HFFc6 (cell line): ENCODE measurements at regions not wholly inside any gene's neighbourhood (a gene's known extent, or its start where the extent isn't known, plus 50 kb on each side); places are given as distances from the start of the nearest gene placed in this dataset.

ENCODE experiments used
- DNase-seq: peaks from one replicate; pipeline ENCODE4 v3.0.0-alpha.2; 2018
- H3K27ac Mint-ChIP-seq: 2 replicates; pipeline ENCODE4 v1.8.0; 2020; ENCODE audit warnings: mild to moderate bottlenecking, mixed read lengths
- H3K27me3 Mint-ChIP-seq: 2 replicates; pipeline ENCODE4 v1.8.0; 2021; ENCODE audit warnings: mild to moderate bottlenecking, moderate library complexity, mixed read lengths; ENCODE audit not compliant: insufficient read depth
- H3K36me3 Mint-ChIP-seq: 2 replicates; pipeline ENCODE4 v1.8.0; 2021; ENCODE audit warnings: low read depth, mixed read lengths
- H3K4me1 Mint-ChIP-seq: 2 replicates; pipeline ENCODE4 v1.8.0; 2020; ENCODE audit warnings: low read depth, mixed read lengths
- H3K4me3 Mint-ChIP-seq: 2 replicates; pipeline ENCODE4 v1.8.0; 2020; ENCODE audit warnings: mild to moderate bottlenecking, moderate library complexity, mixed read lengths
- H3K9me3 Mint-ChIP-seq: 2 replicates; pipeline ENCODE4 v1.8.0; 2020; ENCODE audit warnings: mild to moderate bottlenecking, mixed read lengths
- TF ChIP-seq, protein P1 (sequence below): fragments of 200-600 bp; sonication (generic); IDR thresholded peaks from 2 replicates; pipeline ENCODE4 v1.5.0; 2021; ENCODE audit warnings: antibody characterized with exemption, mild to moderate bottlenecking

DNA sequence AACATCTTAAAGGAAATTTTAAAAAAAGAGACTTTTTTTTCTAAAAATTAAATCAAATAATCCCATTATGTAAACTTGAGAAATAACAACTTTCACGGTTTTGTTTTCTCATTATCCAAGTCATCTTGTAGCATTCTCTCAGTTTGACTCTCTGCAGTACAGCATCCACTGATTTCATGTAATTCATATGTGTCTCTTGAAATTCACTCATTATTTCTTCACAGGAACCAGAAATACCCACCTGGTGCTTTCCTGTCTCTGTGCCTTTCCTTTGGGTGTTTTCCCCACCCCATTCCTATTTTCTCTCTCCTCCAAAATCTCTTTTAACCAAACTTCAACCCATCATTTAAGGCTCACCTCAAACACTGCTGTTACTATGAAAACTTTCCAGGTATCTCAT lies 116.1 kb upstream of the STK17B start:
- Mint-ChIP-seq H3K4me1 (peaks cover 29% of the 10 kb centered on the region), H3K36me3 (peaks cover 13% of the 10 kb centered on the region), H3K9me3 (no peaks in the 10 kb centered on the region), H3K4me3 (no peak overlapping the region), H3K27ac (no peak overlapping the region), H3K27me3 (peaks cover 2% of the 10 kb centered on the region; the same call in 1 of the 2 replicates)
- TF ChIP-seq, protein P1, sequence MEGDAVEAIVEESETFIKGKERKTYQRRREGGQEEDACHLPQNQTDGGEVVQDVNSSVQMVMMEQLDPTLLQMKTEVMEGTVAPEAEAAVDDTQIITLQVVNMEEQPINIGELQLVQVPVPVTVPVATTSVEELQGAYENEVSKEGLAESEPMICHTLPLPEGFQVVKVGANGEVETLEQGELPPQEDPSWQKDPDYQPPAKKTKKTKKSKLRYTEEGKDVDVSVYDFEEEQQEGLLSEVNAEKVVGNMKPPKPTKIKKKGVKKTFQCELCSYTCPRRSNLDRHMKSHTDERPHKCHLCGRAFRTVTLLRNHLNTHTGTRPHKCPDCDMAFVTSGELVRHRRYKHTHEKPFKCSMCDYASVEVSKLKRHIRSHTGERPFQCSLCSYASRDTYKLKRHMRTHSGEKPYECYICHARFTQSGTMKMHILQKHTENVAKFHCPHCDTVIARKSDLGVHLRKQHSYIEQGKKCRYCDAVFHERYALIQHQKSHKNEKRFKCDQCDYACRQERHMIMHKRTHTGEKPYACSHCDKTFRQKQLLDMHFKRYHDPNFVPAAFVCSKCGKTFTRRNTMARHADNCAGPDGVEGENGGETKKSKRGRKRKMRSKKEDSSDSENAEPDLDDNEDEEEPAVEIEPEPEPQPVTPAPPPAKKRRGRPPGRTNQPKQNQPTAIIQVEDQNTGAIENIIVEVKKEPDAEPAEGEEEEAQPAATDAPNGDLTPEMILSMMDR, result no peak
- DNase-seq, result no peak

DNA sequence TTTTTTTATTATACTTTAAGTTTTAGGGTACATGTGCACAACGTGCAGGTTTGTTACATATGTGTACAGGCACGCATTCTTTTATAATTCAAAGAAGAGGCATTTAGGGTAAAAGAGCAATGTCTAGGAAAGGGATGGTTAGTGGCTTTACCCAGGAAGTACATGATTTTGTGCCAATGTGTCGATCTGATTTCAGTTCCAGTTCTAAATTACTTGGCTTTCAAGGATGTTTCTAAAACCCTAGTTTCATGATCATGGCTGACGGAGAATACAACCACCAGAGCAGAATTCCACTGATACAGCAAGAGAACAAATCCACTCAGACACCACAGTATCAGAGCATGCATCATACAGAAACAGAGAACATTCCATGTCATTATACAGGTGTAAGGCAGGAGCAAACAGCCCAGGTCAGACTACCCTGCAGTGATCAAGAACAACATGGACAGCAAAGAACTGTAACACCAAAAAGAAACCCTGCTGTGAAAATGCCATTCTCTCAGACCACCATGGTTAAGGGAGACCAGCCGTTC lies 116.7 kb upstream of the STK17B start:
- no peak for DNase-seq
- Mint-ChIP-seq H3K36me3 (peaks cover 16% of the 10 kb centered on the region; the same call in 1 of the 2 replicates), H3K27ac (no peak overlapping the region), H3K27me3 (peaks cover 2% of the 10 kb centered on the region; the same call in 1 of the 2 replicates), H3K9me3 (no peaks in the 10 kb centered on the region), H3K4me3 (no peak overlapping the region), H3K4me1 (peaks cover 30% of the 10 kb centered on the region)
- TF ChIP-seq, protein P1, result no peak

DNA sequence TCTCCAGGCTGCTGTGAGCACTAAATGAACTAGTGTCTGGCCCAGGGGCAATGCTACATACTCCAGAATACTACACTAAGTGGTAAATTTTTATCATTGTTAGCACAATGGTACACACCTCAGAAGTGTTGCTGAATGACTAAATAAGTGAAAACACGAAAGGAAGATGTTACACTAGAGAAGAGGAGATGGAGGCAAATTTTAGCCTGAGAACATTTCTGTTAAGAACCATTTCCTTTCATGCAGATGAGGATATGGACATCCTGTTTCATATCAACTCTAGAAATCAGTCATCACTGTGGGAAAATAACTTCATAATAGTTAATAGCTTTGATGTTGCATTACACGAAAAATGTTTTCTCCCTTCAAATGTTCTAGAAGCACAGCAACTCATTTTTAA lies 117.6 kb upstream of the STK17B start:
- peaks cover 34% of the 10 kb centered on the region for H3K4me1 Mint-ChIP-seq
- no peaks in the 10 kb centered on the region for H3K9me3 Mint-ChIP-seq
- no peak overlapping the region for H3K27ac Mint-ChIP-seq
- no peak overlapping the region for H3K4me3 Mint-ChIP-seq
- H3K36me3 Mint-ChIP-seq, result peaks cover 15% of the 10 kb centered on the region; the same call in 1 of the 2 replicates
- no peaks in the 10 kb centered on the region; the same call in 1 of the 2 replicates for H3K27me3 Mint-ChIP-seq
- no peak for DNase-seq
- TF ChIP-seq, protein P1, result no peak

DNA sequence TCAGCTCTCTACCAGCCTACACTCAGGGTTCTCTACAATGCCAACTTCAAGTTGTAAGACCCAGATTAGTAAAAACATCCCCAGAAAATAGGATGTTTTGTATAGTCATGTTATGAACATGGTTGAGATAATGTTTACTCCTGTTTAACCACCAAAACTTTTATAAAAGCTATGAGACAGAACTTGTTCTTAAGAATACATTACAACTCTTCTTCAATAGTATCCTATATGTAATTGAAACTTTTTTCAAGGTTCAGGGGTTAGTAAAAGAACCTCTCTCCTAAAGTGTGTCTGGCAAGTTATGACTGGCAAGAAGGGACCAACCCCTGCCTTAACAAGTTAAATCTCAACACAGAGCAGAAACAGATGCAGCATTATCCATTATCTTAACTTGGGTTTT lies 118.8 kb upstream of the STK17B start:
- H3K4me1 Mint-ChIP-seq, result peaks cover 34% of the 10 kb centered on the region
- no peak overlapping the region for H3K27ac Mint-ChIP-seq
- no peaks in the 10 kb centered on the region; the same call in 1 of the 2 replicates for H3K27me3 Mint-ChIP-seq
- no peaks in the 10 kb centered on the region for H3K9me3 Mint-ChIP-seq
- peaks cover 14% of the 10 kb centered on the region; the same call in 1 of the 2 replicates for H3K36me3 Mint-ChIP-seq
- H3K4me3 Mint-ChIP-seq, result no peak overlapping the region
- TF ChIP-seq, protein P1, result no peak
- DNase-seq, result no peak

DNA sequence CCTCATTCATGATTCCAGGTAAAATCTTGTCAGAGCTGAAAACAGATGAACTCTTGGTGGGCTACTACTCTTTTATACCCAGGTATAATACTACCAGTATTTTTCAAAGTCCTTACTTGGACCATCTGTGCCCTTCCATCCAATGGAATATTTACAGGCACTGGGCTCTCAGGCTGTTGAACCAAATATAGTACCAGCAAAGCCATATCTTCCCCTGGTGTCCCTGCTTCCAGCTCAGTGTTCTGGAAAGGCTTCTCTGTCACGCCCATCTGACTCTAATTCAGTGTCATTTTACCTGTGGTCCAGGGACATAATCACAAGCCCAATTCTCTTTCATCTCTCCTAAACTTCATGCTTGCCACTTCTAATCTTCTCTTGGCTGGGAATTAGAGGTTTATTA lies 119.2 kb upstream of the STK17B start:
- Mint-ChIP-seq H3K36me3 (peaks cover 14% of the 10 kb centered on the region; the same call in 1 of the 2 replicates), H3K4me1 (peaks cover 34% of the 10 kb centered on the region), H3K27me3 (no peaks in the 10 kb centered on the region; the same call in 1 of the 2 replicates), H3K27ac (no peak overlapping the region), H3K4me3 (no peak overlapping the region), H3K9me3 (no peaks in the 10 kb centered on the region)
- no peak for DNase-seq
- TF ChIP-seq, protein P1, result no peak
